Heart left ventricle (tissue), 16 donors: ENCODE measurements at regions not wholly inside any gene's neighbourhood (a gene's known extent, or its start where the extent isn't known, plus 50 kb on each side); places are given as distances from the start of the nearest gene placed in this dataset.

Source experiments
- ATAC-seq, 4 donors: fragments of 200-7000 bp; cut with Tn5 transposase; one replicate each; pipeline ENCODE4 v1.9.1; 2020 to 2022; ENCODE audit warnings: moderate library complexity in 4 of 4, mild to moderate bottlenecking in 3 of 4, moderate number of reproducible peaks in 1 of 4
- DNase-seq, 5 donors: peaks; one replicate each; pipeline ENCODE4 v3.0.0-alpha.2; 2020
- H3K27ac ChIP-seq, 12 donors: fragments of 200-600 bp; sonication (generic) in 4 of 12; one replicate each; pipeline versions ENCODE4 v1.5.0 to v1.8.0; 2016 to 2022; ENCODE audit warnings: mild to moderate bottlenecking in 2 of 12
- H3K27me3 ChIP-seq, 9 donors: fragments of 200-600 bp; sonication (generic) in 2 of 9; one replicate each; pipeline versions ENCODE4 v1.5.1 to v1.8.0; 2016 to 2022; ENCODE audit warnings: mild to moderate bottlenecking in 3 of 9
- H3K36me3 ChIP-seq, 9 donors: fragments of 200-600 bp; sonication (generic) in 2 of 9; one replicate each; pipeline versions ENCODE4 v1.5.0 to v1.8.0; 2018 to 2022; ENCODE audit warnings: mild to moderate bottlenecking in 2 of 9
- H3K4me1 ChIP-seq, 12 donors: fragments of 200-600 bp; sonication (generic) in 4 of 12; one replicate each; pipeline versions ENCODE4 v1.5.0 to v1.8.0; 2016 to 2022; ENCODE audit warnings: mild to moderate bottlenecking in 3 of 12
- H3K4me3 ChIP-seq, 12 donors: fragments of 200-600 bp; sonication (generic) in 4 of 12; one replicate each; pipeline versions ENCODE4 v1.5.0 to v1.8.0; 2017 to 2022; ENCODE audit warnings: mild to moderate bottlenecking in 9 of 12, moderate library complexity in 4 of 12
- H3K9me3 ChIP-seq, 12 donors: fragments of 200-600 bp; sonication (generic) in 4 of 12; one replicate each; pipeline versions ENCODE4 v1.5.0 to v1.8.0; 2016 to 2022; ENCODE audit warnings: mild to moderate bottlenecking in 1 of 12
- CTCF ChIP-seq, 12 donors: fragments of 200-600 bp; sonication (generic) in 4 of 12; IDR thresholded peaks; one replicate each; pipeline versions ENCODE4 v1.5.0 to v1.8.0; 2018 to 2022; ENCODE audit warnings: antibody characterized with exemption in 12 of 12, mild to moderate bottlenecking in 5 of 12
- POLR2A ChIP-seq, 2 donors: fragments of 450-650 bp; IDR thresholded peaks; one replicate each; pipeline ENCODE4 v1.6.1; 2017; ENCODE audit warnings: antibody characterized with exemption in 2 of 2, mild to moderate bottlenecking in 2 of 2, moderate library complexity in 2 of 2
- WGBS, 4 donors: extraction: QIAGEN DNeasy Blood & Tissue Kit in 2 of 4; methylation state at CpG; one replicate each; pipeline versions ENCODE4 v1.1.5 to v1.1.7; 2013 to 2018; 5-methylcytosine and 5-hydroxymethylcytosine counted together
- intact Hi-C, 10 donors: fragments of 100-400 bp; cut with DNase I; formaldehyde crosslinking; loops; one replicate each; pipeline versions ENCODE4 v1.11.1 to v1.14.2; 2022
- donor health status: ischemic (EF 13 %, LVEDD 7.1; RV severe dilation, severe dysfunction).
- donor health status: healthy with polysubstance abuse.
- donor health status: DM: no; HTN: yes; CAD: no.
- donor health status: DM: no; HTN: no; CAD: no.
- donor health status: ischemic (EF 25% LVEDD 6.9; RV normal size, moderate dysfunction).
- donor health status: ischemic (EF 25% LVEDD 5.7; RV mildly dilated, moderate dysfunction).
- donor health status: healthy.
- donor health status: DM: yes; HTN: yes; CAD: no.
- donor health status: ischemic (EF 35%, LVEDD 5.7; RV mildly dilated, moderate dysfunction).
- donor health status: nonischemic (EF 11% LVEDD 7.7; RV severe dilation, severe dysfunction).
- donor health status: DM: yes; HTN: yes; CAD: no.
- donor health status: PGD.
- donor health status: ischemic (EF 29% LVEDD 5.4; RV normal size, mild dysfunction).
- donor health status: nonischemic (EF 23%, LVEDD 6.1; RV moderate dilation, normal function).

GRCh38 chr6:4384656-4385055 is 249.3 kb upstream of the ECI2 start:
- intact Hi-C loops: no loop called here
- TF ChIP-seq CTCF (IDR thresholded peaks at IDR 0.05) (peak in 1 of 12 donors; percentile 8), POLR2A (IDR thresholded peaks at IDR 0.05) (no peak)
- H3K27ac ChIP-seq: no peak overlapping the region
- 89 to 97% (median 94%) methylated on average over 6 of the region's 6 CpGs for WGBS, 4 donors
- H3K4me3 ChIP-seq: no peak overlapping the region
- DNase-seq (no peak), ATAC-seq (no peak)
- no peaks in the 10 kb centered on the region for H3K36me3 ChIP-seq
- peaks cover 0 to 25% (median 16%) of the 10 kb centered on the region in 12 donors for H3K4me1 ChIP-seq
- no peaks in the 10 kb centered on the region for H3K27me3 ChIP-seq
- H3K9me3 ChIP-seq: peaks cover 0 to 23% (median 15%) of the 10 kb centered on the region in 12 donors

- H3K27me3 ChIP-seq: no peaks in the 10 kb centered on the region
- H3K4me1 ChIP-seq: peaks cover 0 to 25% (median 16%) of the 10 kb centered on the region in 12 donors
- ATAC-seq: no peak
- intact Hi-C loops: no loop called here
- TF ChIP-seq CTCF (IDR thresholded peaks at IDR 0.05) (no peak), POLR2A (IDR thresholded peaks at IDR 0.05) (no peak)
- no peak overlapping the region for H3K27ac ChIP-seq
- no peak for DNase-seq
- H3K4me3 ChIP-seq: no peak overlapping the region
- WGBS, 4 donors: 85 to 96% (median 93%) methylated on average over 11 of the region's 11 CpGs
- no peaks in the 10 kb centered on the region for H3K36me3 ChIP-seq
- peaks cover 0 to 23% (median 15%) of the 10 kb centered on the region in 12 donors for H3K9me3 ChIP-seq
These were observed 248.7 kb upstream of the ECI2 start for GRCh38 chr6:4383910-4384638.

GRCh38 chr6:4382362-4382853 is 247.0 kb upstream of the ECI2 start:
- intact Hi-C loops: no loop called here
- Histone ChIP-seq H3K4me3 (no peak overlapping the region), H3K27ac (peak overlapping the region in 3 of 12 donors; percentile 15 to 85 (median 76)), H3K27me3 (no peaks in the 10 kb centered on the region), H3K9me3 (peaks cover 0 to 23% (median 15%) of the 10 kb centered on the region in 12 donors), H3K4me1 (peaks cover 0 to 27% (median 18%) of the 10 kb centered on the region in 12 donors), H3K36me3 (no peaks in the 10 kb centered on the region)
- no peak for ATAC-seq
- TF ChIP-seq POLR2A (IDR thresholded peaks at IDR 0.05) (no peak), CTCF (IDR thresholded peaks at IDR 0.05) (no peak)
- 78 to 95% (median 95%) methylated on average over 3 of the region's 3 CpGs for WGBS, 4 donors
- no peak for DNase-seq

DNA sequence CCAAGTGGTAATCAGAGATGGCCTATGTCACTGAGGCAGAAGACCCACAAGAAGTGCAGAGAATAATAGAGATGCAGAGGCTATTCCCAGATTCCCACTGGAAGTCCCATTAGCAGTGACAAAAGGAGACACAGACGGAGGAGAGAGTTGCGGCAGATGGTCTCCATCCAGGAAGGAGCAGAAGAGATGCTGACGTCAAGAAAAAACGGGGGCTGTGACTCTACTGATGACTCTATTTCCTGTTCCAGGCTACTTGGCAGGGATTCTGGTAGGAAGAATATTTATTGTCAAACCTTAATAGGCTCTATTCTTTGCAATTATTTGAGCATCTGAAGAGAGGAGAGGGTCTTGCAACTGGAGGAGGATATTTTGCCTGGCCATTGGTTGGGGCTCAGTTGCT is 246.0 kb upstream of the ECI2 start:
- Histone ChIP-seq H3K27ac (peak overlapping the region; percentile 31 to 86 (median 76)), H3K4me1 (peaks cover 0 to 31% (median 19%) of the 10 kb centered on the region in 12 donors), H3K27me3 (no peaks in the 10 kb centered on the region), H3K4me3 (no peak overlapping the region), H3K36me3 (no peaks in the 10 kb centered on the region), H3K9me3 (peaks cover 0 to 23% (median 15%) of the 10 kb centered on the region in 12 donors)
- ATAC-seq (peak in 3 of 4 donors; percentile 23 to 92 (median 69)), DNase-seq (peak in 3 of 5 donors; percentile 57 to 77 (median 65))
- 40 to 49% (median 45%) methylated on average over 4 of the region's 4 CpGs for WGBS, 4 donors
- intact Hi-C loops: no loop called here
- no peak for TF ChIP-seq CTCF (IDR thresholded peaks at IDR 0.05)
- no peak for TF ChIP-seq POLR2A (IDR thresholded peaks at IDR 0.05)
